ENCODE measurements at regions not wholly inside any gene's neighbourhood (a gene's known extent, or its start where the extent isn't known, plus 50 kb on each side); places are given as distances from the start of the nearest gene placed in this dataset.

DNA sequence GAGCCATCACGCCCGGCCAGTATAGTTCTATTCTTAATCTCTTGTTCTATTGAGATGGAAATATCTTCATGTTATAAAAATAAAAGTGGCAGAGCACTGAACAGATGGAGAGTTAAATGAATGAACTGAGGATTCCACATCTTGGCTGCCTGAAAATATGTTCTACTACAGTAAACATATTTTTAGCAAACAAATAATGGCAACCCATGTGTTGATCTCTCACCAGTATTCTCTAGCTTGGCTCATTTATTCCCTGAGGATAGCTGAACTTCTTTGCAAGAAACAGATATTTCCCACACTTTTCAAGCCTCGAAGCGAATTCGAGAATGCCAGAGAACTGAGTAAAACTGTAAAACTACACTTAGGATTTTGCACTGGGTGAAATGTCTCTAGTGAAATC lies 58.9 kb downstream of the DIRAS3 start:
- Histone ChIP-seq H3K4me2 (no peak overlapping the region), H4K20me1 (no peaks in the 10 kb centered on the region), H3K4me1 (no peaks in the 10 kb centered on the region), H3K27me3 (no peaks in the 10 kb centered on the region), H3K9ac (no peak overlapping the region), H3K36me3 (no peaks in the 10 kb centered on the region), H3K9me3 (no peaks in the 10 kb centered on the region; the same call in 1 of the 2 replicates), H3K4me3 (no peak overlapping the region), H3K27ac (no peak overlapping the region)
- no peak for TF ChIP-seq Cebpa-rat (IDR thresholded peaks at IDR 0.05)

DNA sequence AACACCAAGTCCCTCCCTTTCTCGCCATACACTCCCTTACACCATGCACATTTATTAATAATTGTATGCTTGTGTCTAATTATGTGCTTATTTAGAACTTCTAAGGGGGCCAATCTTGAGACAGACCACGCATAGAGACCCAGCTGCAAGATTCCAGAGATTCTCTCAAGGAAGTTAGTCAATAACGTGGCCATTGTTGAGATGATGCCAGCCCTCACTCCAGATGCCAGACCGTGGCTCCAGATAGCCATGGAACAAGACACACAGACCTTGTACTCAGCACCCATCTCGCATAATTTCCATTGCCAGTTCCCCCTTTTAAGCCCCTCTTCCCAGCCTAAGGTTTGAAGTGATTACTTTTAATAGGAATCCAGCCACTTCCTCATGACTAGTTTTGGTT lies 62.4 kb downstream of the DIRAS3 start:
- H3K9ac ChIP-seq, result no peak overlapping the region
- no peak overlapping the region for H3K4me3 ChIP-seq
- H3K36me3 ChIP-seq, result no peaks in the 10 kb centered on the region
- H3K27me3 ChIP-seq, result no peaks in the 10 kb centered on the region
- no peak for TF ChIP-seq Cebpa-rat (IDR thresholded peaks at IDR 0.05)
- no peak overlapping the region for H3K4me2 ChIP-seq
- H4K20me1 ChIP-seq, result no peaks in the 10 kb centered on the region
- no peaks in the 10 kb centered on the region for H3K9me3 ChIP-seq
- H3K4me1 ChIP-seq, result no peaks in the 10 kb centered on the region
- no peak overlapping the region for H3K27ac ChIP-seq

DNA sequence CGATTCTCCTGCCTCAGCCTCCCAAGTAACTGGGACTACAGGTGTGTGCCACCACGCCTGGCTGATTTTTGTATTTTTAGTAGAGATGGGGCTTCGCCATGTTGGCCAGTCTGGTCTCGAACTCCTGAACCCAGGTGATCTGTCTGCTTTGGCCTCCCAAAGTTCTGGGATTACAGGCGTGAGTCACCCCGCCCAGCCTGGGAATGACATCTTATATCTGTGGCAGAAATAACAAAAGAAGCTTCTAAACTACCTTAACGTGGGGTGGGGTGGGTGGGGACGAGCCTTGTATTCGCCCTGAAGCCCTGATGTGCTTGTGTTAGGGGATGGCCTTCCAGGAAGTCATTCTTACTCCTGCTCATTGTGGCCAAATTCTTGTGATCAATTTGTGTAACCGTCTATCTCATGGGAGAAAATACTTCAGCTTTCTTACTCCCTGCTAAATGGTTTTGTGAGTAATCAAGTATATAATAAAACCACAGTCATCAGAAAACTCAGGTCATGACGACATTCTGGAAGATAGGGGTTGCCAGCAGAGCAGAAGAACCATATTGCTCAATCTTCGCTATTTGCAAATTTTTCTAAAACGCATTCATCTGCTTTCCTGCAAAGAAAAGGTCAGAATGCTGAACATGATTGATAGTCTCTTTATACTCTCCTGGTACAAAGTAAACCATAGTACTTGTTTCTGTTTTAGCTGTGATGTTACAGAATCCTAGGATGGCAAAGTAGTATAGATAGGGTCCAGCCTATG lies 63.2 kb downstream of the DIRAS3 start:
- Histone ChIP-seq H4K20me1 (no peaks in the 10 kb centered on the region), H3K9me3 (no peaks in the 10 kb centered on the region), H3K27me3 (no peaks in the 10 kb centered on the region), H3K9ac (no peak overlapping the region), H3K4me3 (no peak overlapping the region), H3K4me1 (no peaks in the 10 kb centered on the region), H3K27ac (no peak overlapping the region), H3K36me3 (no peaks in the 10 kb centered on the region), H3K4me2 (no peak overlapping the region)
- no peak for TF ChIP-seq Cebpa-rat (IDR thresholded peaks at IDR 0.05)

DNA sequence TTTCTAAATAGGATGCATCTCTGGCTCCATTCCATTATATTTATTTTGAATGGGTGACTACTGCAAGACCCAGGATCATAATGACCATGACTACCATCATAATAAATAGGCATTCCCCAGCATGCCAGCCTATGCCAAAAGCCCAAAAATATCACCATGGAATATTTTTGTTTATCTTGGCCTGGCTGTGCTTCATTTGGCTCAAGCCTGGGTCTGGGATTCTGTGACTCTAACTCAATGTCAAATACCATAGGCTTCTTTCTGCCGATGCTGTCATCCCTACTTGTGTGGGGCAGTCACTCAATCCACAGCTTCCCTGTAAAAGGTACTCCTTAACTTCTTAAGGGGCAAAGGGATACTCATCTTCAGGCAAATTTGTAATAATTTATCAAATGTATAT lies 66.6 kb downstream of the DIRAS3 start:
- no peak overlapping the region for H3K4me2 ChIP-seq
- no peaks in the 10 kb centered on the region for H3K27me3 ChIP-seq
- no peaks in the 10 kb centered on the region for H3K9me3 ChIP-seq
- TF ChIP-seq Cebpa-rat (IDR thresholded peaks at IDR 0.05), result no peak
- H4K20me1 ChIP-seq, result no peaks in the 10 kb centered on the region
- no peak overlapping the region for H3K27ac ChIP-seq
- no peaks in the 10 kb centered on the region for H3K36me3 ChIP-seq
- no peaks in the 10 kb centered on the region for H3K4me1 ChIP-seq
- no peak overlapping the region for H3K4me3 ChIP-seq
- H3K9ac ChIP-seq, result no peak overlapping the region

DNA sequence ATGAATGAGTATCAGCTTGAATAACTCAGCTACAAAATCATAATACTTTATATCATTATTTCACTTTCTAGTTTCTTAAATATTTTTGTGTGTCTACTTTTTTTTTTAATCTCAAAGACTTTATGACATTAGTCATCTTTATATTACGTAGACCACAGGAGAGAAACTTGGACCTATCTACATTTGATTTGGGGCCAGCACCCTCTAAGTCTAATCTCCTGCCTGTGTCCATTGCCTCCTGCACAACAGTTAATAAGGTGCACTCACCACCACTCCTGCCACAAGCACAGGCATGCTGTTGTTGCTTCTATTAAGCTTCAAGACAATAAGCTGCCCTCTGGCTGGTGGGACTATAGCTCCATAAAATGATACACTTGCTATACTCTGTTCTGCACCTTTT lies 70.4 kb downstream of the DIRAS3 start:
- Histone ChIP-seq H3K4me3 (no peak overlapping the region), H3K9ac (no peak overlapping the region), H3K27ac (no peak overlapping the region), H3K9me3 (no peaks in the 10 kb centered on the region), H3K36me3 (no peaks in the 10 kb centered on the region), H4K20me1 (no peaks in the 10 kb centered on the region), H3K4me2 (no peak overlapping the region), H3K27me3 (no peaks in the 10 kb centered on the region), H3K4me1 (no peaks in the 10 kb centered on the region)
- no peak for TF ChIP-seq Cebpa-rat (IDR thresholded peaks at IDR 0.05)

DNA sequence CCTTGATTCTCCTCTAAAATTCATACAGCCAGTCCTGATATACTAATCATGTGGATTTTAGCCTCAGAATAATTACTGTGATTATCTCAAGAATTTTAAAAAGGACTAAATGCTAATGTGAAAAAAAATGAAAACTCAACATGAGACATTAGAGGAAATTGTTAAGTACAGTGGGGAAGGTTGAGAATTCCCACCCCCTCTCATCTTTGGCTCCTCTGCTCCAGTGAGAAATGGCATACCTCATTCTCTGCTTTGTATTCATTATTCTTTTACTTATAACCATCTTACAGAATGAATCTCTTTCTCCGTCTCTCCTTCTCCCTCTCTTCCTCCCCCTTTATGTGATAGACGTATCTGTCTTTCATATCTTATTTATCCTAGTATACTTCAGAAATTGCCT lies 70.9 kb downstream of the DIRAS3 start:
- H4K20me1 ChIP-seq, result no peaks in the 10 kb centered on the region
- H3K4me1 ChIP-seq, result no peaks in the 10 kb centered on the region
- no peak overlapping the region for H3K27ac ChIP-seq
- no peak overlapping the region for H3K9ac ChIP-seq
- no peak for TF ChIP-seq Cebpa-rat (IDR thresholded peaks at IDR 0.05)
- no peak overlapping the region for H3K4me2 ChIP-seq
- no peak overlapping the region for H3K4me3 ChIP-seq
- H3K36me3 ChIP-seq, result no peaks in the 10 kb centered on the region
- H3K9me3 ChIP-seq, result no peaks in the 10 kb centered on the region
- no peaks in the 10 kb centered on the region for H3K27me3 ChIP-seq

DNA sequence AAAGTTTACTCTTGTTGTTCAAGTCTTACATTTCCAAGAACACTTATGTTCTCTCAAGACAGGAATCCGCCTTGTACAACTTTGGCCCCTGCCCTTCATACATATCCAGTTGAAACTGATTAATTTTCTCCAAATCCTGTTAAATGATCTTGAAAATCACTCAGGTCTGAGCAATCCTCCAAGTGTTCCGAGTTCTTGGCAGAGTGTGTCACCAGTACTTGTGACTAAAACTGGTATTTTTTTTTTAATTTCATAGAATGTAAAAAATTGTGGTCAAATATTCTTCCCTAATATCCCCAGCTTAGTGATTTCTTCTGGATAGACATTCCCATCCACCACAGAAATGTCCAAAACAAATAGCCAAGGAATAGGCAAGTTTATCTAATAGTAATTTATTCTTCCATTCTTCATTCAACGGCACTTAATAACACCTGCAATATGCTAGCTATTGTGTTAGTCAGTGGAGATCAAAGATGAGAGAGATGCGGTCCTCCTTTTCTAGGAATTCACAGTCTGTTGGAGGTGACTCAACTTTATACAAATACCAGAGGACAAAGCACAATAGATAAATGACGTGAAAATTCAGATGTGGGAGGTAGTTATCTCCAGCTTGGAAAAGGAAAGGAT lies 71.4 kb downstream of the DIRAS3 start:
- H3K9me3 ChIP-seq, result no peaks in the 10 kb centered on the region
- no peaks in the 10 kb centered on the region for H4K20me1 ChIP-seq
- no peaks in the 10 kb centered on the region for H3K4me1 ChIP-seq
- no peaks in the 10 kb centered on the region for H3K27me3 ChIP-seq
- no peaks in the 10 kb centered on the region for H3K36me3 ChIP-seq
- no peak overlapping the region for H3K9ac ChIP-seq
- TF ChIP-seq Cebpa-rat (IDR thresholded peaks at IDR 0.05), result no peak
- no peak overlapping the region for H3K27ac ChIP-seq
- no peak overlapping the region for H3K4me2 ChIP-seq
- no peak overlapping the region for H3K4me3 ChIP-seq

DNA sequence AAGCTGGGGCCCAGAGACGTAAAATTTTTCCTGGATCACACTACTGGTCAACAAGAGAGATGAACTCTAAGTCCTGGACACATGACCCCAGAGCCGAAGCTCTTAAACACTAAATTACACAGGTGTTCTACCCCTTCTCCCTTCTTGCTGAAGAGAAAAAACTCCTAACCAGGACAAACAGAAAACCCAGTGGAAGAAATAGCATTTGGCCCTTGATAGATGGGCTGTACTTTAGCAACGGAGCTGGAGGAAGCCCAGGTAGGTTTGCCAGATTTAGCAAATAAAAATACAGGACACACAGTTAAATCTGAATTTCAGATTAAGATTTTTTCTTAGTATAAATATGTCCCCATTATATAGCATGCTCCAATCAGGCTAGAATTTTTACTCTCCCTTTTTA lies 72.7 kb downstream of the DIRAS3 start:
- no peaks in the 10 kb centered on the region for H3K4me1 ChIP-seq
- H3K4me2 ChIP-seq, result no peak overlapping the region
- H3K27ac ChIP-seq, result no peak overlapping the region
- H3K9ac ChIP-seq, result no peak overlapping the region
- no peaks in the 10 kb centered on the region for H3K9me3 ChIP-seq
- H3K27me3 ChIP-seq, result no peaks in the 10 kb centered on the region
- H3K36me3 ChIP-seq, result no peaks in the 10 kb centered on the region
- no peaks in the 10 kb centered on the region for H4K20me1 ChIP-seq
- TF ChIP-seq Cebpa-rat (IDR thresholded peaks at IDR 0.05), result no peak
- no peak overlapping the region for H3K4me3 ChIP-seq

DNA sequence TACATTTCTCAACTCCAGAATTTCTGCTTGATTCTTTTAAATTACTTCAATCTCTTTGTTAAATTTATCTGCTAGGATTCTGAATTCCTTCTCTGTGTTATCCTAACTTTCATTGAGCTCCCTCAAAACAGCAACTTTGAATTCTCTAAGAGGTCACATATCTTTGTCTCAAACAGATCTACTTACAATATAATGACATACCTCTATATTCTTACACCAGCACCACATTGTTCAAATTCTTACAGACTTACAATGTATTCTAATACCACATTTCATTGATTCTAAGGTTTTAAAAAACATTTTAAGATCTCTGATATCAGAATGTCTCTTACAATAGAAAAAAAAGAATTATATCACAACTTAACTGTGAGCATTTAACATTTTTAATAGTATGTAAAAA lies 77.4 kb downstream of the DIRAS3 start:
- no peaks in the 10 kb centered on the region for H3K36me3 ChIP-seq

DNA sequence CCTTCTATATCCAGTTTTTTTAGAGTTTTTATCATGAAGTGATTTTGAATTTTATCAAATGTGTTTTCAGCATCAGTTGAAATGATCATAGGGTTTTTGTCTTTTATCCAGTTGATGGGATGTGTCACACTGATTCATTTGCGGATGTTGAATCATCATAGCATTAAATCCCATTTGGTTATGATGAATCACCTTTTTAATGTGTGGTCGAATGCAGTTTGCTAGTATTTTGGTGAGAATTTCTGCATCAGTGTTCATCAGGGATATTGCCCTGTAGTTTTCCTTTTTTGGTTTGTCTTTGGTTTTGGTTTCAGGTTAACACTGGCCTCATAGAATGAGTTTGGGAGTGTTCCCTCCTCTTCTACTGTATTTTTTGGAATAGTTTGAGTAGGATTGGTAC lies 80.3 kb downstream of the DIRAS3 start:
- TF ChIP-seq Cebpa-rat (IDR thresholded peaks at IDR 0.05), result no peak
- H3K27me3 ChIP-seq, result no peaks in the 10 kb centered on the region
- H3K9me3 ChIP-seq, result no peaks in the 10 kb centered on the region
- no peaks in the 10 kb centered on the region for H4K20me1 ChIP-seq
- H3K4me2 ChIP-seq, result no peak overlapping the region
- no peak overlapping the region for H3K9ac ChIP-seq
- no peaks in the 10 kb centered on the region for H3K4me1 ChIP-seq
- H3K4me3 ChIP-seq, result no peak overlapping the region
- H3K36me3 ChIP-seq, result no peaks in the 10 kb centered on the region
- H3K27ac ChIP-seq, result no peak overlapping the region

More for the DNA sequence above, 77.4 kb downstream of the DIRAS3 start:
- no peaks in the 10 kb centered on the region for H3K9me3 ChIP-seq
- no peaks in the 10 kb centered on the region for H4K20me1 ChIP-seq
- no peak overlapping the region for H3K9ac ChIP-seq
- no peak for TF ChIP-seq Cebpa-rat (IDR thresholded peaks at IDR 0.05)
- H3K4me3 ChIP-seq, result no peak overlapping the region
- H3K27ac ChIP-seq, result no peak overlapping the region
- no peaks in the 10 kb centered on the region for H3K27me3 ChIP-seq
- no peak overlapping the region for H3K4me2 ChIP-seq
- H3K4me1 ChIP-seq, result no peaks in the 10 kb centered on the region
